OCI-LY3 (cell line): ENCODE measurements at regions not wholly inside any gene's neighbourhood (a gene's known extent, or its start where the extent isn't known, plus 50 kb on each side); places are given as distances from the start of the nearest gene placed in this dataset.

Experiments
- H2AFZ ChIP-seq: fragments of 200-600, 300-600 bp; shearing (Covaris generic); 2 replicates; pipeline ENCODE4 v1.6.0; 2014; ENCODE audit warnings: antibody characterized with exemption, low read depth, low read length
- H3K27ac ChIP-seq: fragments of 200-600, 300-600 bp; sonication (generic); 2 replicates; pipeline ENCODE4 v1.5.1; 2014; ENCODE audit warnings: mild to moderate bottlenecking, low read length, moderate library complexity, mixed read lengths
- H3K27me3 ChIP-seq: fragments of 200-600, 300-600 bp; sonication (generic); 2 replicates; pipeline ENCODE4 v1.6.1; 2014; ENCODE audit warnings: low read depth, low read length, mixed read lengths
- H3K36me3 ChIP-seq: fragments of 200-600, 300-600 bp; sonication (generic); replicated peaks from 2 replicates; pipeline ENCODE3; 2014; ENCODE audit warnings: low read depth, low read length, mixed read lengths
- H3K4me1 ChIP-seq: fragments of 300-600, 200-600 bp; sonication (generic); 2 replicates; pipeline ENCODE4 v1.6.1; 2014; ENCODE audit warnings: low read length, mixed read lengths
- H3K4me2 ChIP-seq: fragments of 200-600, 300-600 bp; sonication (generic); 2 replicates; pipeline ENCODE4 v1.6.1; 2014; ENCODE audit warnings: low read length, mixed read lengths
- H3K4me3 ChIP-seq: fragments of 300-600, 200-600 bp; sonication (generic); 2 replicates; pipeline ENCODE4 v1.5.1; 2014; ENCODE audit warnings: antibody characterized with exemption, mild to moderate bottlenecking, low read length, moderate library complexity
- H3K79me2 ChIP-seq: fragments of 300-600, 200-600 bp; shearing (Covaris generic); 2 replicates; pipeline ENCODE4 v1.6.1; 2014; ENCODE audit warnings: mild to moderate bottlenecking, low read length, mixed read lengths
- H3K9ac ChIP-seq: fragments of 300-600, 200-600 bp; shearing (Covaris generic); 2 replicates; pipeline ENCODE4 v1.6.0; 2014; ENCODE audit warnings: mild to moderate bottlenecking, low read length, moderate library complexity
- H3K9me3 ChIP-seq: fragments of 200-600, 300-600 bp; shearing (Covaris generic); 2 replicates; pipeline ENCODE4 v1.6.1; 2014; ENCODE audit warnings: low read length, mixed read lengths; ENCODE audit not compliant: insufficient read depth
- H4K20me1 ChIP-seq: fragments of 200-600, 300-600 bp; sonication (generic); 2 replicates; pipeline ENCODE4 v1.6.1; 2016; ENCODE audit warnings: low read length, mixed read lengths; ENCODE audit not compliant: insufficient read depth
- EZH2phosphoT487 ChIP-seq: fragments of 200-600 bp; shearing (Covaris generic); IDR thresholded peaks from 2 replicates; pipeline ENCODE4 v1.6.1; 2018; ENCODE audit warnings: antibody characterized with exemption, mixed run types, low read depth
- TF ChIP-seq, protein P1 (sequence below): fragments of 200-600, 300-600 bp; sonication (generic); IDR thresholded peaks from 2 replicates; pipeline ENCODE4 v1.5.1; 2014; ENCODE audit warnings: antibody characterized with exemption, low read length, low read depth

DNA sequence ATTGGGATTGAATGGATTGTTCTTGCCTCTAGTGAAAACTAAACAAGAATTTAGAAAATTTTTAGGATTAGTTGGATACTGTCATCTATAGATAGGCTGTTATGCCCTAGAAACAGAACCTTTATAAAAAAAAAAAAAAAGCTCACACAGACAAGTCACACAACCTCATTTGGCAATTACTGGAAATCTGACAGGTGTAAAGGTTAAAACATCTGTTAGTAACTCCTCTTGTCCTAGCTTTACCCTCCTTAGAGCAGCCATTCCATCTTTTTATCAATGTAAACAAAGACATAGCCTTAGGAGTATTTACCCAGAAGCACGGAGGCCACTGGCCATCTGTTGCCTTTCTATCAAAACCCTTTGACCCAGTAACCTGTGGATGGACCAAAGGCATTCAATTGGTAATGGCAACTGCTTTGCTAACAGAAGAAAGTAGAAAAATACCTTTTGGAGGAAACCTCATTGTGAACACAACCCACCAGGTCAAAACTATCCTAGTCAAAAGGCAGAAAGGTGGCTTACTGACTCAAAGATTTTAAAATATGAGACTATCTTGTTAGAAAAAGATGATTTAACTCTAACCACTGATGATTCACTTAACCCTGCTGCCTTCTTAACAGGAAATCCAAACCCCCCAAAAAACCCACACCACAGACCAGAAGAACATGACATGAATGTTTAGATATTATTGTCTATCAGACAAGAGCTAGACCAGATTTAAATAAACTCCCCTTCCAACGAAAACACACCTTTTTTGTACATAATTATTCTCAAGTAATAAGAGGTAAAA lies 357.2 kb upstream of the HSFY2 start:
- Histone ChIP-seq H3K27me3 (no peaks in the 10 kb centered on the region), H4K20me1 (no peaks in the 10 kb centered on the region), H3K4me2 (no peak overlapping the region), H2AFZ (no peak overlapping the region), H3K79me2 (no peaks in the 10 kb centered on the region), H3K36me3 (no peaks in the 10 kb centered on the region), H3K9me3 (no peaks in the 10 kb centered on the region), H3K27ac (no peak overlapping the region), H3K9ac (no peak overlapping the region), H3K4me3 (no peak overlapping the region), H3K4me1 (no peaks in the 10 kb centered on the region)
- TF ChIP-seq EZH2phosphoT487 = no peak
- TF ChIP-seq, protein P1, sequence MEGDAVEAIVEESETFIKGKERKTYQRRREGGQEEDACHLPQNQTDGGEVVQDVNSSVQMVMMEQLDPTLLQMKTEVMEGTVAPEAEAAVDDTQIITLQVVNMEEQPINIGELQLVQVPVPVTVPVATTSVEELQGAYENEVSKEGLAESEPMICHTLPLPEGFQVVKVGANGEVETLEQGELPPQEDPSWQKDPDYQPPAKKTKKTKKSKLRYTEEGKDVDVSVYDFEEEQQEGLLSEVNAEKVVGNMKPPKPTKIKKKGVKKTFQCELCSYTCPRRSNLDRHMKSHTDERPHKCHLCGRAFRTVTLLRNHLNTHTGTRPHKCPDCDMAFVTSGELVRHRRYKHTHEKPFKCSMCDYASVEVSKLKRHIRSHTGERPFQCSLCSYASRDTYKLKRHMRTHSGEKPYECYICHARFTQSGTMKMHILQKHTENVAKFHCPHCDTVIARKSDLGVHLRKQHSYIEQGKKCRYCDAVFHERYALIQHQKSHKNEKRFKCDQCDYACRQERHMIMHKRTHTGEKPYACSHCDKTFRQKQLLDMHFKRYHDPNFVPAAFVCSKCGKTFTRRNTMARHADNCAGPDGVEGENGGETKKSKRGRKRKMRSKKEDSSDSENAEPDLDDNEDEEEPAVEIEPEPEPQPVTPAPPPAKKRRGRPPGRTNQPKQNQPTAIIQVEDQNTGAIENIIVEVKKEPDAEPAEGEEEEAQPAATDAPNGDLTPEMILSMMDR = no peak

DNA sequence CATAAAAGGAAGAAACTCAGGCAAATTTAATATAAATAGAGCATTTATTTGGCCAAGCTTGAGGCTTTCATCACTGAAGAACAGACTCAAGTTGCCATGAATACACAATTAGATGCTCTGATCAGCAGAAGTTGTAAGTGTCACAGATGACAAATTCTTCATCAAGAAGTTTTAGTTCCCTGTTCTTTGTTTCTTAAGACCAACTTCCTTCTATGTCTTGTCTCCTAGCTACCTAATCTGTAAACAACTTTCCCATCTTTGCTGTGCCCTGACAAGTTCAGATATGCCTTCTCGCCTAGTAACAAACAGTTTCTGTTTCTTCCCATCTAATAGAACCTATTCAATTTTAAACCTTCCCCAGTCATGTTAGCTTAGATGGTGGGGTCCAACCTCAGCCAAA lies 353.4 kb upstream of the HSFY2 start:
- H3K4me3 ChIP-seq = no peak overlapping the region
- H3K4me1 ChIP-seq = no peaks in the 10 kb centered on the region
- no peaks in the 10 kb centered on the region for H3K79me2 ChIP-seq
- no peak overlapping the region for H3K27ac ChIP-seq
- H3K4me2 ChIP-seq = no peak overlapping the region
- no peak overlapping the region for H3K9ac ChIP-seq
- H3K36me3 ChIP-seq = no peaks in the 10 kb centered on the region
- no peaks in the 10 kb centered on the region for H3K27me3 ChIP-seq
- no peaks in the 10 kb centered on the region for H4K20me1 ChIP-seq
- H2AFZ ChIP-seq = no peak overlapping the region
- TF ChIP-seq EZH2phosphoT487 = no peak
- TF ChIP-seq, protein P1 = no peak
- no peaks in the 10 kb centered on the region for H3K9me3 ChIP-seq

DNA sequence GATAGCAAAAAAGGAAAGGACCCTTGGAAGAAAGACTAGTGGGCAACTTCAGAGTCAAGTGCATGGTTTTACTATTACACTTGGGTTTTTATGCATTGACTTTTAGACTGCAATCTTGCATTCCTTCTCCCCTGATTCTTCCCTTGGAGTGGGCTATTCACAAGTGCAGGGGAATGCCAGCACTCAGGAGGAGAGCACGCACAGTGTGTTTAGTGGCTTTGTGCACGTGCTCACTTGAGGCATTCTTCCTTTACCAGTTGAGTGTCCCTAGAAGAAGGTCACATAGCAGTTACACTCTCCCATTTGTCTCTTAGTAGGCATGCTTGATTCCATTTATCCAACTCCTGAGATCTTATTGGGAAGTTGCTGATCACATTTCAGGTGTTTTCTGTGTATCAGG lies 351.1 kb upstream of the HSFY2 start:
- no peaks in the 10 kb centered on the region for H4K20me1 ChIP-seq
- no peaks in the 10 kb centered on the region for H3K4me1 ChIP-seq
- no peak overlapping the region for H3K4me3 ChIP-seq
- H3K9me3 ChIP-seq = no peaks in the 10 kb centered on the region
- no peak for TF ChIP-seq EZH2phosphoT487
- TF ChIP-seq, protein P1 = no peak
- H3K27me3 ChIP-seq = no peaks in the 10 kb centered on the region
- H3K36me3 ChIP-seq = no peaks in the 10 kb centered on the region
- H3K9ac ChIP-seq = no peak overlapping the region
- no peak overlapping the region for H3K27ac ChIP-seq
- H3K4me2 ChIP-seq = no peak overlapping the region
- no peaks in the 10 kb centered on the region for H3K79me2 ChIP-seq
- no peak overlapping the region for H2AFZ ChIP-seq

DNA sequence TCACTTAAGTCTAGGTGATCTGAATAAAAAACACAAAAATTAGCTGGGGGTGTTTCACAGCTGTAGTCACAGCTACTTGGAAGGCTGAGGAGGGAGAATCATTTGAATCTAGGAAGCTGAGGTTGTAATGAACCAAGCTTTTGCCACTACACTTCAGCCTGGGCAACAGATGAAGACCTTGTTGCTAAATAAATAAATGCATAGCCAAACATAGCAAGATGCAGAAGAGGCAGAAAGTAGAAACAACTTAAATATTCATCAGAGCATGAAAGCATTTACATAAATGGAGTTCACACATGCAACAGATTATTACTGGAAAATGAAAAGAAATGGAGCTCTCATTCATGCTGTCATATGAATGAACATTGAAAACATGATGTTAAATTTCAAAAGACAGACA lies 348.9 kb upstream of the HSFY2 start:
- Histone ChIP-seq H3K27ac (no peak overlapping the region), H3K4me2 (no peak overlapping the region), H4K20me1 (no peaks in the 10 kb centered on the region), H3K79me2 (no peaks in the 10 kb centered on the region), H3K27me3 (no peaks in the 10 kb centered on the region), H3K9me3 (no peaks in the 10 kb centered on the region), H2AFZ (no peak overlapping the region), H3K4me3 (no peak overlapping the region), H3K4me1 (no peaks in the 10 kb centered on the region), H3K36me3 (no peaks in the 10 kb centered on the region), H3K9ac (no peak overlapping the region)
- TF ChIP-seq, protein P1 = no peak
- no peak for TF ChIP-seq EZH2phosphoT487
